ENCODE measurements at regions not wholly inside any gene's neighbourhood (a gene's known extent, or its start where the extent isn't known, plus 50 kb on each side); places are given as distances from the start of the nearest gene placed in this dataset.

- TF ChIP-seq EP300 (IDR thresholded peaks at IDR 0.05) (no peak), POLR2A (IDR thresholded peaks at IDR 0.05) (no peak)
Observed at GRCh38 chr5:4078544-4078943, 482.9 kb downstream of the IRX1 start.
